ENCODE measurements at regions not wholly inside any gene's neighbourhood (a gene's known extent, or its start where the extent isn't known, plus 50 kb on each side); places are given as distances from the start of the nearest gene placed in this dataset.

DNA sequence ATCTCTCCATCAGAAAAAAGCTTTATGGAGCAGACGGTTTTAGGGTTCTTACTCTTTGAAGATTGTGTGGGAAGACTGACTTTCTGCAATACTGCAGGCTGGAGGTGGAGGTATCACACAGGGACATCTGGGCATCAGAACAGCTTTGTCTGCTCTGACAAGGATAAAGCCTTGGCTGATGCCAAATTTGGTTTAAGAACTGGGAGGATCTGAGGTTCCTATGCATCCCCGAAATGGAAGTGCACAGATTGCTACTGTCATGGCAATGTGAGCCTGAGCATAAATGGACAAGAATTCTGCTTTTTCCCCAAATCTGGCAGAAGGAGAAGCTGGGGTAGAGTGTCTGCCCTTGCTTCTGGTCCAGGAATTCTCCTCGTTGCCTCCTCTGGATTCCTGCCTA, 424.3 kb downstream of the SLC4A3 start:
- no peak for DNase-seq (ENCODE audit: low spot score)

DNA sequence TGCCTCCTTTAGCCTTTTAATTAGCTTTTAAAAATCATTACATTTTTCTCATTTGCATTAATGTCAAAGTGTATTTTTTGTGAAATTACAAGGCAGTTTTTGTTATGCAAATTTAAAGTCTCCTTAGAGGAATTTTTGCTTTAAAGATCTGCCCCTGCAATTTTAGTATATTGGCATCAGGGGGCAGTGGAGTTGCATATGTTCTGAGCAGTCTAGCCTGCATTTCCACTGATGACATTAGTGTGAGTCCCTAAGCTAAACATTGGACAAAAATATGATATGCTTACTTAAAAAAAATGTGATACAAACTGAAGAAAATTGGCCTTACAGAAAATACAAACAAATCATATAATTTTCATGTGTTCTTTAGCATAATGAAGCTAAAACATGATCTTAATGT, 426.5 kb downstream of the SLC4A3 start:
- no peak for DNase-seq (ENCODE audit: low spot score)

DNA sequence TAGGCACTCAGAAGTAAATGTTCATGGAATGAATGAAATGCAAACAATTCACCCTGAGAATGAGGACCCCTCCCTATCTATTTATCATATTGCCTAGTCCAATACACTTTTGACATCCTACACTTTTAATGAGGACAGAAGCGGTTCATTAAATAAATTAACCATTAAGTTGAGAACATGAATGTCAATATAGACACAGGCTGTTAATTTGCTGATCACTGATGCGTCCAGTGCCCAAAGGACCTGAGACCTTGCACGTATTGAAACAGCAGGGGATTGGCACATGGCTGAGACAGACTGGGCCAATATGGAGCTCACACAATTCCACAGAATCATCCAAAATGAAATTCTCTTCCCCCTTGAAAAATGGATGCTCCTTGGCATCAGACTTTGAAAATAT, 430.0 kb downstream of the SLC4A3 start:
- no peak for DNase-seq (ENCODE audit: low spot score)

DNA sequence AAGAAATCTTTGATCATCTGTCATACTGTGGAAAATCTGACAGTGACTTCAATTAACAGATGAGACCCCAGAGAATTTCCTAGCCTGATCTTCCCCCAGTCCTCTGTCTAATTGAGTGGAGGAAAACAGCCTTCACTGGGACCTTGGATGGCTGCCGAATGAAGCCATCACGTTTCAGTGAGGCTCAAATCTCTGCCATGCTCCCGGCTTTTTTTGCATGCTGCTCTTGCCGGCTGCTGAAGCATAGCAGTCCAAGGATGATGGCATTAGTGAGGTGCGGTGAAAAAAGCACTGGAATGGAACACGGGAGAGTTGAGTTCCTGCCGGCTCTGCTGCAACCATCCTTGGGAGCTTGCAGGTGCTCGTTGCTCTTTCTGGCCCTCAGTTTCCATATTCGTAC, 430.5 kb downstream of the SLC4A3 start:
- no peak for DNase-seq (ENCODE audit: low spot score)

DNA sequence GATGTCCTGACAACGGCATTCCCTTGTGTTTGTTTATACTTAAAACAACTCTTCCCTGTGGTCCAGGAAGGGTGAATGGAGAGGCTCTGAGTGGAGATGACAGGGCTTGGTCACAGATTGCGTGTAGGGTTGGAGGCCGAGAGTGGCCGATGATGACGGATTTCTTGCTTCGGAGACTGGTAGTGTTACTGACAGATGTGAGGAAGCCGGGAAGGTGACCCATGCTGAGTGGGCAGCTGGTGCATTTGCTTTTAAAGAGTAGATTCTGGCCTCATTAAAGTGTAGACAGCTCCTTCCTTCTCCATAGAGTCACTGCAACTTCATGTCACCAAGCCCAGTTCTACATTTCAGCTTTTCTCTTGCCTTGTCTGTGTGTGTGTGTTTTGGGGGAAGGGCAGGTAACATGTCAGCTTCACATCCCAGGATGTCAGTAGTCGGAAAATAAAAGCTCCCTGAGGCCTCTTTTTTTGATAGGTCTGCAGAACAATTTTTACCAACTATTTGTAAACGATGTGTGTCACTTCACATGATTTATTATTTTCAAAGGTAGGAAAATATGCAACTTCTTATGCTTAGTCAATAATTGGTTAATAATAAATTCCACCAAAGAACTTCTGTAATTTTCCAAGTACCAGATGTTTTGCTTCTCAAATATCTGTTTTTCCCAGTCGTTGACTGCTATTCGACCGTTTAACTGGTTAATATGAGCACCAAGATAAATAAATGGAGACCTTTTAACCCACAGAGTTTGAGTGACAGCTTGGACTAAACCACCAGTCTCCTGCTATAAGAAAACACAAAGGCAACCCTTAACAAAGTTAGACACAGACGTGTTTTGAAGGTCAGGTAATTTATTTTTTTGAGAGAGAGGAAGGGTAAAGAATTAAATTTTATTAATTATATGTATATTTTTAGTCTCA, 436.9 kb downstream of the SLC4A3 start:
- DNase-seq (ENCODE audit: low spot score): no peak

DNA sequence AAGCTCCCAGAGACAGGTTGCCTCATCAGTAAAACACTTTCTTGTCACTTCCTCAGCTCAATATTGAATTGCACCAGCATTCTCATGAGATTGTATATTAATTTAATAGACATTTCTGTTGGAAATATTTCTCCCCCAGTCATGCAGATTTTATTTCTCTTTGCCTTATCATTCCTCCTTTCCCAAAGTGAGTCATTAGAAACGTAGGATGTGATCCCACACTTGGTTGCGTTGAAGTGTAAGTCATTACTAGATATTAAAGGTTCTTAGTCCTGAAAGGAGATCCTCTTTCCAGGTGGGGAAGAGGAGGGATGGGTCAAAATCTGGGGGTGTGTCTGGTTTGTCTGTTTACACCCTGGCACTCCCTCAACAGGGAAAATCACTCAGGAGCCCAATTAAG, 438.2 kb downstream of the SLC4A3 start:
- DNase-seq (ENCODE audit: low spot score): no peak

DNA sequence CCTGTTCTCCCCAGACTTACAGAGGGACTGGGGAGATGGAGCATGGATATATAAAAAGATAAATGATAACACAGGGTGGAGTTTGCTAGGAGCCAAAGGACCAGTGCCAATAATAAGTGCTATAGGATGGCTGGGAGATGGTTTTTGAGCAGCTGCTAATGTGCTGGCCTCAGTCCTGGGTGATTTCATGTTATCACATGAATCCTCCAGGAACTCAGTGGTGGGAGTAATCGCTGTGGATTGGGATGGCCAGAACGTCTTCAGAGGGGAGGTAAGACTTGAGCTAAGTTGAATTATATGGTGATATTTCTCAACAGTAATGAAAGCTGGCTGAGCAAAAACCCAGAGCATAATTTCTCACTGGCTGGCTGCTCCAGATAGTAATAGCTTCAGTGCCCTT, 441.4 kb downstream of the SLC4A3 start:
- no peak for DNase-seq (ENCODE audit: low spot score)

DNA sequence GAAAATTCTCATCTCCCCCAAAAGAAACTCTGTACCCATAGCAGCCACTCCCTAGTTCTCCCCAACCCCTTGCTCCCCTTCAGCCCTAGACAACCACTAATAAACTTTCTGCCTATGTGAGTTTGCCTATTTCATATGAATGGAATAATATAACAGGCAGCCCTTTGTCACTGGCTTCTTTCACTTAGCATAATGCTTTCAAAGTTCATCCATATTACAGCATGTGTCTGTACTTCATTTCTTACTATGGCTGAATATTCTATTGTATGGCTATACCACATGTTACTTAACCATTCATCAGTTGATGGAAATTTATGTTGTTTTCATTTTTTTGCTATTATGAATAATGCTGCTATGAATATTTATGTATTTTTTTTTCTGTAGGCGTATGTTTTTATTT, 442.9 kb downstream of the SLC4A3 start:
- no peak for DNase-seq (ENCODE audit: low spot score)

DNA sequence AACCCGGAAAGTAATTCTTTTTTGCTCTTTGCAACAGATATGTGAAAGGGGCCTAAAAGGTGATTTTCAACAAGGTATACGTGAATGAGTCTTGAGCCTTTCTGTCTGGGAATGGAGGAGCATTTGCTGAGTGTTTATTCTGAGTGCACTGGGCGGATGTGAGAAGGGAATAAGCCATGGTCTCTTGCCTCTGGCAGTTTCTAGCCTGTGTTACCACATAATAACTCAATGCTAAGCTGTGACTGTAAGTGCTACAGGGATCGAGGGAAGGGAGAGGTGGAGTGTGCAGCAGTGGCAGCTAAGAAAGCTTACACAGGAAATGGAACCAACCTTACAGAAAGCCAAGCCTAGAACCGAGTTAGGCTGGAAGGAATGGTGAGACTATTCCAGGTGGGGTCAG, 444.3 kb downstream of the SLC4A3 start:
- no peak for DNase-seq (ENCODE audit: low spot score)

DNA sequence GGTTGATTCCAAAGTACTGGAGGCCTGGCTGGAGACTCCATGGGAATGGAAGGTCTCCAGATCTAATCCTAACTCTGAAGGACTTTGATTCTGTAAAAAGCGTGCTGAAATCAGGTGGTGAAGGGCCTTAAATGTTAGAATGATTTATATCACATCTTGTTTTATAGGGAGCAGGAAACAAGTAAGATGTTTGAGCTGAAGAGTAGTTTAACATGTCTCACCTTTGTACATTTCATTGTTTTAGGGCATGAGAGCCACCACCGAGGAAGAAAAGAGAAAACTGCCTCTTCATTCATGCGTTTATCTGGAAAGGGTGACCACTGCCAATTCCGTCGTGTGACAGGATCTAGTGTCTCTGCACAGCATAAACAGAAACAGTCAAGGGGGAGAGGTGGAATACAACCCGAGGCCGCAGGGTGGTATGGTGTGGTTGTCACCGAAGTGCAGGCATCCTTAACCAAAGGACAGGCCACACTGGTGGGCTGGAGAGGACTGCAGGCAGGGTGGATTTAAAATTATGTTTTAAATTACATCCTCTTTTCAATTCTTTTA, 445.3 kb downstream of the SLC4A3 start:
- no peak for DNase-seq (ENCODE audit: low spot score)

DNA sequence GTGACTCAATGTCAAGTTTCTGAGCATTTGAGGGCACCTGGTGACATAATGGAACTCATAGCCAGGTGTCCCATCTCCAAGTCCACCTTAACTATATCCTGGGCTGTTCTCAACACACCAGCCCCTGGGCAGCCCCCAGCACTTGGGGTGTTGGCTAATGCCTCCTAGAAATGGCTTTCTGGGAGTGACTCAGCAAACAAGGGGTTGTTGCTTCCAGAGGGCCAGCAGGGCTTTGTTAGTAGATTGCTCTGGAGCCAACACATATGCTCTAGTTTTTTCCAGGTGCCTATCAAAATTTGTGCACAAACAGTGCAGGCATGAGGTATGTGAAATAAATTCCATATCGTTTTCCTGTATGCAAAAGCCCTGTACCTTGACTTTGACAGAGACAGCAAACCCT, 448.4 kb downstream of the SLC4A3 start:
- no peak for DNase-seq (ENCODE audit: low spot score)

DNA sequence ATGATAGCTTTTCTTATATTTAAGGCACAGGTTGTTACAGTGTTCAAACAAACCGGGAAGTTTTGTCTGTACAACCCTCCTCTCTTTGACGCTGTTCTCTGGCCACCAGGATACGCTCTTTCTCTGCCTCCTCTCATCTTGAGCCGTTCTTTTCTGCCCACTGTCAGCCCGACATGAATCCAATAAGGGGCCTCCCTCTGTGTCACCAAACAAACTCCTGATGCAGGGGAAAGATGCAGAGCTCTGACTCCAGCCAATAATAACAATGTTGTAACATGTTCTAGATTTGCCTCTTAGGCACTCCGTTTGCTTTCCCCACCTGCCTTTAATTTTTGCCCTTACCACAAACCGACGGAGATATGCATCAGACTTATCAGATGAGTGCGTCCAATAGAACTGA, 449.3 kb downstream of the SLC4A3 start:
- DNase-seq (ENCODE audit: low spot score): peak; percentile 28

DNA sequence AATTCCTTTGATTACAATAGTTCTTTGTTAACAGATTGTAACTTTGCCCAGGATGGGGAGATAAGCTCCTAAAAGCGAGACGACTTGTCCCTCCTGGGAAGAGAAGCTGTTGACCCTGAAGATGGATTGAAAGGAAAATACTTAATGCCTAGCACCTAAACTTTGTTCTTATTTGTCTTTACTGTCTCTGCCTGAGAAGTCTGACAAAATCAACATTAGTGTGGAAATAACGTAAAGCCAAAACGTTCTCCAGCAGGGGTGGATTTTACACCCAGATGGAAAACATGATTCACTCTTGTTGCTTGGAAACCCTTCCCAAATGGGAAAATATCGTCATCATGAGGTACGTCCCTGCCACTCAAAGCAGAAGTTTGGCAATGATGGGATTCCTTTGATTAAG, 450.1 kb downstream of the SLC4A3 start:
- DNase-seq (ENCODE audit: low spot score): no peak

DNA sequence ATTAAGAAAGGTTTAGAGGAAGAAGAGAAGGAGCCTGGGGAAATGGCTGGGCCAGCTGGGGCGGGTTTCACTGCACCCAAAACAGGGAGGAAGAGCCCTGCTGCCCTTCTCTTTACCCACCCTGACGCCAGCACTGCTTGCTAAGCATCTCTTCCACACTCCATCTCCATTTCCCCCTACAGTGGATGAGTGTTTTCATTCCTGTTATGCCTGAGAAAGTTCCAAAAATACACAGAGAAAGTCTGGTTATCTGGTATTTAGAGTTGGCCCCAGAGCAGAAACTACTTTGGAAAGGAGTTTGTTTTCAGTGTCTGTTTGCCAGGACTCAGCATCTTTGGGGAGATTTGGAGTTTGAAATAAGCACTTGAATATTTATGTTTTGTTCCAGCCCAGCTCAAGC, 451.0 kb downstream of the SLC4A3 start:
- peak; percentile 7 for DNase-seq (ENCODE audit: low spot score)

DNA sequence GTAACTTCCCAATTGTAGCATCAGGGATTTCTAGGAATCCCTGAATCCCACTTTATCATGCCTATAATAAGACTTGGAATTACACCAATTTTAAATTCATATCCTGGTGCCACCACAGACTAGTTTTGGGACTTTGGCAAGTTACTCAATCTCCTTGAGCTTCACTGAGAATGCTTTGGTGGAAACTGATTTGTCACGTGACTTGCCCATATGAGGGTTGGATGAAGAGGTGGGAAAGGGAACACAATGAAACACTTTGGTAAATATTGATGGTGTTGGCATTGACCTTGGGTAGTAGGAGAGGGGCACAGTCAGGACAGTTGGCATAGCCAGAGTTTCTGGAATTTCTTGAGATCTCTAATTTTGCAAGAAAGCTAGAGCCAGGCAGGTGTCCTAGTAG, 452.2 kb downstream of the SLC4A3 start:
- no peak for DNase-seq (ENCODE audit: low spot score)

DNA sequence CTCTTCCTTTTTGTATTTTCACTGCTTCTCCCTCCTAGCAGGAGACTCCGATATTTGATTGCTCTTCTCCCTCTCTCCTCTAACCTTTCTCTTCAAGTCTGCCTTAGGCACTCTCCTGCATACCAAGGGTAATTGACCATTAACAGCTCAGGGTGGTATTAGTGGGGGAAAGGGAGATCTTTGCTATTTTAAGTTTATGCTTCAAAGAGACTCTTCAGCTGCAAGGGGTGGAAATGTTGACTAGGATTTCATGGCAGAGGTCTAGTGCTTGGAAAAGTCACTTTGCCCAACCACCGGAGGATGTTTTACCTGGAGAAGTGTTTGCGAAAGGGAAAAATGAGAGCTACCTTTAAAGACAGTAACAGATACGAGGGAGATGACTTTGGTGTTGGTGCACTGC, 453.7 kb downstream of the SLC4A3 start:
- DNase-seq (ENCODE audit: low spot score): no peak

DNA sequence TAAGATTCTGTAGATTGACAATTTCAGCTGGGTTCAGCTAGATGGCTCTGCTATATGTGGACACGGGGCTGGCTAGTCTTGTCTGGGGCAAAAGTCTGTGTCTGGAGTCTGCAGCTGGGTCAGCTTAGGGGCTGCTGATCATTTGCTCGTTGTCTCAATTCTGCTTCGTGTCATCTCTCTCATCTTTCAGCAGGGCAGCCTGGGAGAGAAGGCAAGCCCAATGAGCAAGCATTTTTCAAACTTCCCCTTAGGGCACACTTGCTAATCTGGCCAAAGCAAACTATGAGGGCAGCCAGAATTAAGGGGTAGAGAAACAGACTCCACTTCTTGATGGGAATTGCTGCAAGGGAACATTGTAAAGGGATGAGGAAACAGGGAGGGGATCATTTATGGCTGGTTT, 462.6 kb downstream of the SLC4A3 start:
- DNase-seq (ENCODE audit: low spot score): no peak

DNA sequence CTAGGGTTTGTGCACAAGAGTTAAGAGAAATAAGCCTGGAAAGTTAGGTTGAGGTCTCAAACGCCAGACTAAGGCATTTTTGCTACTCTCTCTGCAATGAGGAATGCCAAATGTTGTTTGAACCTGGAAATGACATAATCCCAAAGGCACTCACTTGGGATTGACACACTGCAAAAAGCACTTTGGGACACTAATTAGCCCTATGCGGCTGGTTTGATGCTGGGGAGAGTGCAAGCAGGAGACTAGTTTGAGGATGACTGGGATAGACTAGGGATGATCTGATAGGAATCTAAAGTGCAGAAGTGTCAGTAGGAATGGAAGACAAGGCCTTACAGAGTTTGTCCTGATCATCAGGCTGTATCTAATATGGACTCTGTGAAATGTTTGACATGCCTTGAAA, 469.0 kb downstream of the SLC4A3 start:
- DNase-seq (ENCODE audit: low spot score): no peak

DNA sequence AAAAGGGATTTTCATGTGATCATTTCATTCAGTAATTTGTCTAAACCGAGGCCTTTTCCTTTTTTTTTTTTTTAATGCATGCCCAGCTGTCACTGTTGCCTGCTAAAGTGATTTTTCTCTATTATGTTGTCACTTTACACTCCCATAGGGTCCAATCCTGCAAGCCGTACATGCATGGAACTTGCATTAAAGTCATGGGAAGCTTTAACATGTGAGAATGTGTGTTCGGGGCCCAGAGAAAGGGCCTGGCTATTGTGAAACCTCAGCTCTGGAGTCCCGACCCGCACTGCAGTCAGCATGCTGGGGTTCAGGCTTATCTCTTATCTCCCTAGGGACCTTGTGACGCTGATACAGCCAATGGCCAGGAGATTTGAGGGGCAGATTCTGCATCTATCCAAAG, 474.6 kb downstream of the SLC4A3 start:
- no peak for DNase-seq (ENCODE audit: low spot score)

DNA sequence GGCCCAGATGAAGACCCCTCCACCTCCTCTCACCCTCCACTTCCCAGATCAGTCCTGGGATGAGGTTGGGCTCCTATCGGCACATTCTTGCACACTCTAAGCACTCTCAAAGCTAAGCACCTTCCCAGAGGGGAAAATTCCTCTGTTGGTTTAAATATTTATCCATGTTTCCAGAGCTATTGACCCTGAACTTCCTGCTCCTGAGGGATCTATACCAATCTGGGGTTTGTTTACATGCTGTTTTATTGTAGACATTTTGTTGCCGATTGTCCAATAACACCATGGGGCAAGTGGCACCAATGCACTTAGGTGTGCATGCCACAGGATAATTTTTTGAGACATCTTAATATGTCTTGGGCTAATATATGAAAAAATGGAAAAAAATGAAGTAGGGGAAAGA, 476.2 kb downstream of the SLC4A3 start:
- no peak for DNase-seq (ENCODE audit: low spot score)

DNA sequence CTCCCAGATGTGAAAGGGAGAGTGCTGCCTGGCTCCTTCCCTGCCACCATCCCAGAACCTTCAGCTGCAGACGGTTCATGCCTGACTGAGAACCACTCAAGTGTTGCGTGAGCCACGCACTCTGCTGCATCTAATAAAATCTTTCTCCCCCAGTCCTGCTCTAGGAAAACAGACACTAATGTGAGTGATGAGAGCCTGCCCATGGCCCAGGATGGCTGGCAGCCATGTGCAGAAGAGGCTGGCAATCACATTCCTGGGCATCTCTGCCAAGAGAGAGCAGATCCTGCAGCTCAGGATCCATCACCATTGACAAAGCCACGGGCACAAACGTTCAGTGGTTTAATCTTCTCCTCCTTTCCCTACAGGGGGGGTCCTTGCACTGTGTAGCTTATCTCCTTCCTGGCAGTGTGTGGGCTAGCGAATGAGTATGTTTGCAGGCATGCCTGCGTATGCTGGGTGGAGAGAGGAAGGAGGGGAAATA, 477.5 kb downstream of the SLC4A3 start:
- peak; percentile 71 for DNase-seq (ENCODE audit: low spot score)

DNA sequence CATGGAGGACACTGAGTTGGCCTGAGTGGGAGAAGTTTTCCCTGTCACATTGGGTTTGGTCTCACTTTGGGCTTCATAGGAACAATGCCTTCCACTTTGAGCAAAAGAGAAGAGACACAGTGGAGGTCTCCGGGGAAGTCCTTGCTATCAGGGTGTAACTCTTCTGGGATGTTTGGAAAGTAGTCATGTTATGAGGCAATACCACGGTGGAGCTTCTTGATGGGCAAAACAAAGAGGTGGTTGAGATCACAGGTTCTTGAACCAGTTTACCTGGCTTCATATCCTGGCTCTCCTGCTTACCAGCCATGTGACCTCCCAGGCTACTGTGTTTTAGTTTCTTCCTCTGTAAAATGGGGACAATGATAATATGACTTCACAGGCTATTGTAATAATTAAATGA, 478.6 kb downstream of the SLC4A3 start:
- no peak for DNase-seq (ENCODE audit: low spot score)

DNA sequence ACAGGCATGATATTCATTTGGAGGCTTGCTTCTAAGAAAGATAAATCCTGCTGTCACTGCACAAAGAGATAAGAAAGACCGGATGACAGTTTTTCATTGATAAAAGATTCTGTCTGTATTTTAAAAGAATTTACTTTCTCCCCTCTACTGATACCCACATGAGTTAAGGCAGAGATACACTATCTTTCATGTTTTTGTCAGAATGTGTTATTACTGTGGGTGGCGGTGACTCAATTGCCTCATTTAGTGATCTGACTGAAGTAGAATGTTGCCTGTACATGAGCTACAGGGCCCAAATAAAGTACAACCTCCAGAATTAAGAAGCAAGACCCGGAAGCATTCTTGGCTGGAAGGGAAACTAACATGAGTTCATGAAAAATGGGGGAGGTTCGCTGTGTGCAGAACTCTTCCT, 480.0 kb downstream of the SLC4A3 start:
- no peak for DNase-seq (ENCODE audit: low spot score)

DNA sequence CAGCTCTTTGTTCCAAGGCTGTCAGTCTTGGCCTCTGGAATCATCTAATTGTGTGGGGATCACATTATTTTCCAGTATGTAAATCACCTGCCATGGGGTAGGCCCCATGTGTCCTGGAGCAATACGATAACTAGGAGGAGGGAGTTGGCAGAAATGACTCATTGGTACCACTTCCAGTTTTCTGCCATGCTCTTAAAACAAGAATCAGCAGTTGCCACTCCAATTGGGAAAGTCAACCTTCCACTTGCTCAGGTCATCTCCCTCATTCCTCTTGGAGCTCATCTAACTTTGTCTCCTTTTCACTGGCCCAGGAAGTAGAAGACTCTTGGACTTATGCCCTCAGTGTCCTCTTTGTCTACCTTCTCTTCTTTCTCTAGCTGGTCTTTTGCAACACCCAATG, 487.0 kb downstream of the SLC4A3 start:
- no peak for DNase-seq (ENCODE audit: low spot score)

All from AG08396 (cell line).